Dermis microvascular lymphatic vessel endothelial cell (primary cell): ENCODE measurements at regions not wholly inside any gene's neighbourhood (a gene's known extent, or its start where the extent isn't known, plus 50 kb on each side); places are given as distances from the start of the nearest gene placed in this dataset.

Experiments used
- DNase-seq, 2 donors: peaks; one replicate each; pipeline versions ENCODE4 v3.0.0 to v3.0.0-alpha.2; 2010; ENCODE audit warnings: low read depth in 2 of 2

DNA sequence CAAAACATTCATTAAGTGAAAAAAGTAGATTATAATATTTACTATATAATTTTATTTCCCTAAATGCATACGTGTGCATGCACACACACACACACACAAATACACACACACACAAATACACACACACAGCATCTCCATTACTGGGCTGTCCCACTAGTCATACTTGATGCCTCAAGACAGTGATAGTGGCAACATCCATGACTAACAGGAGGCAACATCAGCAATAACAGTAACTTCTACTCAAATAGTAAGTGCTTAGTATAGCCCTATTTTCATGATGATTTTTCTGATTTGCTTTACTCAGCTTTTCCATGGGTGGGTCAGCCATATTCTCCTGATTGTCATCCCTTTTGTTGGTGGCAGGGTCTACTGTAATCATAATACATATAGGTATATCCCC lies 325.9 kb upstream of the TEX13C start:
- DNase-seq, result no peak

DNA sequence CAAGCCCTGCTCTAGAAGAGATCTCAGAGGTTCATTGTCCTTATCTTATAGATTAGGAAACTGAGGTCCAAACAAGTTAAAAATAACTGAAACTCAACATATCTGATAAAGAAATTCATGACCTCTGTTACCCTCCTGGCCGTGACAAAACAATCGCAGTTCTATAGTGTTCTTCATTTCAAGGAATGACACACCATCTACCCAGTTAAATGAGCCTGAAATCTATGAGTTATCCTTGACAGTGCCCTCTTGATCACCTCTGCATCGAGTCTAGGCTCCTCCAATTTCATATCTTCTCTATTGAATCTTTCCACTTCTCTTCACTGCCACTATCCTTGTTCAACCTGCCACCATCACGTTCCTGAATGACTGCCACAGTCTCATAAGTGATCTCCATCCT lies 325.3 kb upstream of the TEX13C start:
- no peak for DNase-seq

GRCh38 chrX:125003746-125004446 lies 315.8 kb upstream of the TEX13C start:
- DNase-seq, result no peak

GRCh38 chrX:125004799-125005198 lies 314.9 kb upstream of the TEX13C start:
- no peak for DNase-seq

DNA sequence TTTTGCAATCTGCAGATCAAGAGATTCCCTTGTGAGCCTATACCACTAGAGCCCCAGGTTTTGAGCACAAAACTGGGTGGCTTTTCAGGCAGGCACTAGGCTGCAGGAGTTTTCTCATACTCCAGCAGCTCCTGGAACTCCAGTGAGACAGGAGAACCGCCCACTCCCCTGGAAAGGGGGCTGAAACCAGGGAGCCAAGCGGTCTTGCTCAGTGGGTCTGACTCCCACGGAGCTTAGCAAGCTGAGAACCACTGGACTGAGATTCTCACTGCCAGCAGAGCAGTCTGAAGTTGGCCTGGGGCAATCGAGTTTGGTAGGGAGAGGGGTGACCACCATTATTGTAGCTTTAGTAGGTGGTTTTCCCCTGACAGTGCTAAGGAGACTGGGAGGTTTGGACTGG lies 313.8 kb upstream of the TEX13C start:
- no peak for DNase-seq

DNA sequence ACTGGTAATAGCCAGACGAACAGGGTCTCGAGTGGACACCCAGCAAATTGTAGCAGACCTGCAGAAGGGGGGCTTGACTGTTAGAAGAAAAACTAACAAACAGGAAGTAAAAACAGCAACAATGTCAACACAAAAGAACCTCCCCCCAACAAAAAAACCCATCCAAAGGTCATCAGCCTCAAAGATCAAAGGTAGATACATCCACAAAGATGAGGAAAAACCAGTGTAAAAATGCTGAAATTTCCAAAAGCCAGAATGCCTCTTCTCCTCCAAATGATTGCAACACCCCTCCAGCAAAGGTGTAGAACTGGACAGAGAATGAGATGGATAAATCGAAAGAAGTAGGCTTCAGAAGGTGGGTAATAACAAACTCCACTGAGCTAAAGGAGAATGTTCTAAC lies 313.0 kb upstream of the TEX13C start:
- no peak for DNase-seq

- DNase-seq, result no peak
These were observed 307.1 kb upstream of the TEX13C start for GRCh38 chrX:125012585-125012984.

DNA sequence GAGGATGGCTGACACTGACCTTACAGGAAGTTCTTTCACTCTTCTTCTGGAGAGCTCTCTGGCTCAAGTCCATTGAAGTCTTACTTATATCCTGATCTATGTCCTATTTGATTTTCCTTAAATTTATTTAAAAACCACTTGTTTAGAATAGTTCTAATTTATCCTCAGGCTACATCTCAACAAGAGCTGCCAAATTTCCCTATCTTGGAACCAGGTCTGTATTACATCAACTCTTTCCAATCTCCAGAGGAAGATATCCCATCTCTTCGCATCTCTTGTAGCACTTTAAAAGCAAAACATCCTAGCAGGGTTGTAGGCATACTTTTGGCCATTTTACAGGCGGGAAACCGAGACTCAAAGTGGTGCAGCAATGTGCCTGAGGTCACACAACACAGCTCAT lies 290.5 kb upstream of the TEX13C start:
- DNase-seq, result no peak
